Fibroblast of pulmonary artery (primary cell): ENCODE measurements at regions not wholly inside any gene's neighbourhood (a gene's known extent, or its start where the extent isn't known, plus 50 kb on each side); places are given as distances from the start of the nearest gene placed in this dataset.
"Not testable (repeated sequence)": the region's sequence is repeated elsewhere in the genome, so short reads cannot be mapped to it uniquely, and the experiment has no call there.

ENCODE experiments used
- DNase-seq: peaks from one replicate; pipeline ENCODE4 v3.0.0-alpha.2; 2010; ENCODE audit warnings: low read depth
- H3K4me3 ChIP-seq: replicated peaks from 2 replicates; pipeline ENCODE4 v1.5.1; 2011; ENCODE audit warnings: low read depth, mild to moderate bottlenecking, control low read depth, low read length, moderate library complexity
- CTCF ChIP-seq: IDR thresholded peaks from 2 replicates; pipeline ENCODE4 v1.5.1; 2011; ENCODE audit warnings: mild to moderate bottlenecking, control low read depth, low read length, inconsistent platforms; ENCODE audit errors: missing control alignments

GRCh38 chr17:14428648-14429029 is 127.8 kb downstream of the HS3ST3B1 start:
- no peak for TF ChIP-seq CTCF

GRCh38 chr17:14427900-14428647 is 127.2 kb downstream of the HS3ST3B1 start:
- DNase-seq = no peak
- no peak overlapping the region for H3K4me3 ChIP-seq
- TF ChIP-seq CTCF = no peak

More at GRCh38 chr17:14428648-14429029, 127.8 kb downstream of the HS3ST3B1 start:
- no peak for DNase-seq
- H3K4me3 ChIP-seq = no peak overlapping the region

- not testable (repeated sequence) for DNase-seq
These were observed 122.3 kb downstream of the HS3ST3B1 start for GRCh38 chr17:14423156-14423555.

GRCh38 chr17:14417336-14417735 is 116.5 kb downstream of the HS3ST3B1 start:
- TF ChIP-seq CTCF = no peak
- no peak overlapping the region for H3K4me3 ChIP-seq
- DNase-seq = no peak

More at GRCh38 chr17:14423156-14423555, 122.3 kb downstream of the HS3ST3B1 start:
- H3K4me3 ChIP-seq = not testable (repeated sequence)

- no peak for DNase-seq
- H3K4me3 ChIP-seq = no peak overlapping the region
- TF ChIP-seq CTCF = no peak
These were observed 108.4 kb downstream of the HS3ST3B1 start for GRCh38 chr17:14409292-14409691.

GRCh38 chr17:14407541-14407940 is 106.7 kb downstream of the HS3ST3B1 start:
- no peak overlapping the region for H3K4me3 ChIP-seq
- TF ChIP-seq CTCF = no peak

GRCh38 chr17:14405189-14405588 is 104.3 kb downstream of the HS3ST3B1 start:
- H3K4me3 ChIP-seq = no peak overlapping the region
- TF ChIP-seq CTCF = no peak
- DNase-seq = no peak

More at GRCh38 chr17:14407541-14407940, 106.7 kb downstream of the HS3ST3B1 start:
- DNase-seq = no peak
